HG03575 (cell line): ENCODE measurements at regions not wholly inside any gene's neighbourhood (a gene's known extent, or its start where the extent isn't known, plus 50 kb on each side); places are given as distances from the start of the nearest gene placed in this dataset.
"Not testable (repeated sequence)": the region's sequence is repeated elsewhere in the genome, so short reads cannot be mapped to it uniquely, and the experiment has no call there.

Experiments
- ATAC-seq: cut with Tn5 transposase; IDR thresholded peaks from one replicate; pipeline ENCODE4 v1.9.1; 2021; ENCODE audit not compliant: unreplicated experiment, insufficient number of reproducible peaks, low FRiP score; ENCODE audit errors: extremely low read depth

DNA sequence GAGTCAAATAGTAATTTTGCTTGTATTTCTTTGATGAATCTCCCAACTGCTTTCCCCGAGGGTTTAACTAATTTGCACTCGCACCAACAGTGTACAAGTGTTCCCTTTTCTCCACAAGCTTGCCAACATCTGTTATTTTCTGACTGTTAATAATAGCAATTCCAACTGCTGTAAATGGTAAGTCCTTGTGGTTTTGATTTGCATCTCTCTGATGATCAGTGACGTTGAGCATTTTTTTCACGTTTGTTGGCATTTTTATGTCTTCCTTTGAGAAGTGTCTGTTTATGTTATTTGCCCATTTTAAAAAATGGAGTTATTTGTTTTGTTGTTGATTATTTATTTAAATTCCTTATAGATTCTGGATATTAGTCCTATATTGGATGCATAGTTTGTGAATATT is 399.8 kb upstream of the MAN1A1 start:
- ATAC-seq = no peak

DNA sequence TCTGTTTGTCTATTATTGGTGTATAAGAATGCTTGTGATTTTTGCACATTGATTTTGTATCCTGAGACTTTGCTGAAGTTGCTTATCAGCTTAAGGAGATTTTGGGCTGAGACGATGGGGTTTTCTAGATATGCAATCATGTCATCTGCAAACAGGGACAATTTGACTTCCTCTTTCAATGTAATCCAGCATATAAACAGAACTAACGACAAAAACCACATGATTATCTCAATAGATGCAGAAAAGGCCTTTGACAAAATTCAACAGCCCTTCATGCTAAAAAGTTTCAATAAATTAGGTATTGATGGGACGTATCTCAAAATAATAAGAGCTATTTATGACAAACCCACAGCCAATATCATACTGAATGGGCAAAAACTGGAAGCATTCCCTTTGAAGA is 399.0 kb upstream of the MAN1A1 start:
- ATAC-seq = not testable (repeated sequence)

DNA sequence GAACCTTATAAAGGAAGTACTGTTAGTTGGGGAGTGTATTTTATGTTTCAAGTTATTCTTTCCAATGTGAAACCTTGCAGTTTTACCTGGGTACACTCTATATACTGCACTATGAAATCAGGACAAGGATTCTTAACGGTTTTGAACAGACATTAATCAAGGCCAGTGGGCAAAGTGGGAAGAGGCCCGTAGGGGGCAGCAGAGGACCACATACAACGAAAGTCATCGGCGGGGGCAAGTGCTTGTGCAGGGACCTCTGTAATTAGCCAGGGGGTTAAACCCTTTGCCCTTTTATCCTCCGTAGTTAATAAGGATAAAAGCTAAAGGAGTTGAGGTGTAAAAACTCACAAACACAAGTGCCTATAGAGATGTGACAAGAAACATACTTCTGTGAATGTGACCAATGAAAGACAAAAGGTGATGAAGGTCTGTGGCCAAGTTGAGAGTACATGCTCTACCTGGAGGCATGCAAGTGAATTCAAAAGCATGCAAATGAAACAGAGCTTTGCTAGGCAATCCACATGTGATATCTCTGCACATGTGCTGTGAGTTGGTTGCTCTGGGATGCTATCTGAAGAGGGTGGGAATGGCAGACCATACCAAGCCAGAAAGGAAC is 392.7 kb upstream of the MAN1A1 start:
- ATAC-seq = peak; percentile 50

DNA sequence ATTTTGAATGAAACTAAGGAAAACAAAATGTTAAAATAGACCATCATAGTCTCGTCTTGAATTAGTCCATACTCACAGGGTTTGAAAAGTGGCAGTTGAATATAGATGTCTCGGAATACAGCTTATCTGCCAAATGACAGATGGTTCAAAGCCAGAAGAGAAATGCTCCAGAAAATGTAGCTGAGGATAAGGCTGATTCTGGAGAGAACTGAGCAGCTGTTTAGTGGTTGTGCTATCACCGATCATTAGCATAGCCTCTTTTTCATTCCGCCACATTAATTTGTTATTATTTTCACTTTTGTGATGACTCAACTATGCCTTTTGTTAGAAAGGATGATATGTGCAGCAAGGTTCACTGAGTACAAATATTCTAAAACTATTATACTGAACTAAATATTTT is 390.2 kb upstream of the MAN1A1 start:
- ATAC-seq = no peak

DNA sequence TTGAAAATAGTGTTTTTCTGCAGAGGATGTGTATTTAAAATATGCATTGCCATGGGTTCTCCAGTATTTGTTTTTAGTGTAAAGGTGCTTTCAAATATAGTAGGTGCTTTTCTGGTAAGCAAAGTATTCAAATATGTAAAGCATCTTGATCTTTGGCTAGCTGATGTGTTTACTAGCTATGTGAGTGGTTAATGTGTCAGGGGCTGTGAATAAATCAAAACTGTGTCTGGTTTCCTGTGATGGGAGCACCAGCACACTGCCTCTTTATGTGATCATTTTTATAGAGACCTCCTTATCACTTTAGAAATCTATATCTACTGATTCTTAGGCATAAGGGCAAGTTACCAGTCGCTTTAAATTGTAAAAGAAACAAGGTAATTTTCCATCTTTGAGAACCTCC is 388.9 kb upstream of the MAN1A1 start:
- ATAC-seq = no peak

DNA sequence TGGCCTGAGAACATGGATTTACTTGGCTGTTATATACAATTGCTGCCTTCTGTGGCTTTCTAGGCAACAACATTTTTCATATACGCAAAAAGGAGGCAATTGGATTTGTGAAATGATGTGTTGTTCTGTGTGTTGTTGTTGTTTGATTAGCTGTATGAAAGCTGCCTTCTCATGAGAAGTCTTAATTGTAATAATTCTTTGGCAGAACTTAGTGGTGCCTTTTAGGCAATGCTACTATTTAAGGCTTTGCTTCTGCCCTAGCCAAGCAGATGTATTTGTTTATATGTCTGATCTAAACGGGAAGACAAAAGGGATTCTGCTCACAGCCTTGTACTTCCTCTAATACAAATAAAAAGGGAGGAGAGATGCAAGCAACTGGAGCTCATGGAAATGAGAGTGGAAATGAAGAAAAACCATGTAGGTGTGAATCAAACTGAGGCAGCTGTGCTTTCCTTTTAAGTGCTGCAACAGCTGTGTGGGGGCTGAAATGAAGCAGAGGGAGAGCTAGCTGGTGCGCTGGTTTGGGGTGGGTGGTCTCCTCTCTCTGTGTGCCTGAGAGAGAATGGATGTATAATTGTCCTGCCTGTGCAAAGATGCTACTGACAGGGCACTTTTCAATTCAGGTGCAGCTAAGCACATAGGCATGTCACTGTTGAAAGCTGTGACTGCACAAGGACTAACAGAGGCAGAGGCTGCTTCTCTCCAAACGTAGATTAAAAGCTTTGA is 386.9 kb upstream of the MAN1A1 start:
- no peak for ATAC-seq

DNA sequence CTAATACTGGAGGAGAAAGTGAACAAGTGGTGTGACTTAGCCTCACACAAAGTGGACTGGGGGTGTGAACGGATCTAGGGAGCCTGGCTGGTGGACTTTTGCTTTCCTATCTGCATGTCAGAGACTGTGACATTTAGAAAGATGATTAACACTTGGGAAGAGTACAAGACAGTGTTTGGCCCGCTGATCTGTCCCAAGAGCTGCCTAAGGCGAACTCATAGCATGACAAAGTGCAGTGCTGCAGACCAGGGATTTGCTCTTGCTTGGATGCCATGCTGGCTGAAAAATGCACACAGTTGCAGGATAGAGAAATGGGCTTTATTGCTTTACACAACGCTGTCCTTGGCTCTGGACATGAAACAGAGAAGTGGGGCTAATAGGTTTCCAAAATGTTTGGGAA is 386.0 kb upstream of the MAN1A1 start:
- ATAC-seq = no peak

DNA sequence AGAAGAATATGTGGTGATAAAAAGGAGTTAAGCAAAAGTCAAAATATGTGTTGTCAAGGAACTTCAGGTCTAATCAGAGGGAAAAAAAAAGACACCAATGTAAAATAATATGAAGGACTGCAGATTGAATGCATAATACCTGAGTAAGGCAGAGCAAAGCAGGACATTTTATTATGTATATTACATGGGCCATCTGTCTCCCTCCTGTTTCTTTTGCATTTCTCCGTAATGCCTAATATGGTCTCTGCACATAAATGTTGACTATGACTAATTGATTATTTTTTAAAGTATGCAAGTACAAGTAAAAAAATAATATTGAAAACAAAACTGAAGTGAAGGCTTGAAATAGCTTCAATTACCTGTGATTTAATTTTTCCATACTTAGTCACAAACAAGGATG is 384.7 kb upstream of the MAN1A1 start:
- ATAC-seq = no peak

DNA sequence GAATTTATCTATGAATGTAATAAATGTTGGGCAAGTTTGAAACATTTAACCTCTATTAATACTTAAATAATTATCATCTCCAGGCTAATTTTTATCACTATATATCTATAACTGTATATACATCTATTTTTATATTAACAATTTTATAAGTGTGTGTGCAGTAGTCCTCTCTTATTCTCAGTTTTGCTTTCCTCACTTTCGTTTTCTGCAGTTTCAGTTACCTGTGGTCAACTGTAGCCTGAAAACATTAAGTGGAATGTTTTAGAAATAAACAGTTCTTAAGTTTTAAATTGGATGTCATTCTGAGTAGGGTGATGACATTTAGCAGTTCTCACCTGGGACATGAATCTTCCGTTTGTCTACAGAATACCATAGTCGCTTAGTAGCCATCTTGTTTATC is 379.4 kb upstream of the MAN1A1 start:
- ATAC-seq = peak; percentile 69

DNA sequence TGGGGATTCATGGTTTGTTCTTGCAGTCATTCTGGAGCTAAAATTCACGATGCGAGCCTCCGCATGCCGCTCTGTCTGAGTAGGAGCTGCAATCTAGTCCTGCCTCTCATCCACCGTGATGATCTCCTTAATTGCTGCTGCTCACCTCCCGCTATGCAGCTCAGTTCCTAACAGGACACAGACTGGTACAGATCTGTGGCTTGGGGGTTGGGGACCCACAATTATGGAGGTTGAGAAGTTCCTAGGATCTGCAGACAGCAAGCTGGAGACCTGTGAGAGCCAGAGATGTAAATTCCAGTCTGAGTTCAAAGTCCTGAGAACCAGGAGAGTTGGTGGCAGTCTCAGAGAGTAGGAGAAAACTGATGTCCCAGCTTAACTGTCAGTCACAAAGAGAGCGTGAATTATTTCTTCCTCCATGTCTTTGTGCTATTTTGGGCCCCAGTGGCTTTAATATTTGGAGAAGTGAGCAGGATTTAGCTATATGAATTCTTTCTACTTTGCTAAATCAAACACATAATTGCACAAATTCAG is 378.7 kb upstream of the MAN1A1 start:
- no peak for ATAC-seq

DNA sequence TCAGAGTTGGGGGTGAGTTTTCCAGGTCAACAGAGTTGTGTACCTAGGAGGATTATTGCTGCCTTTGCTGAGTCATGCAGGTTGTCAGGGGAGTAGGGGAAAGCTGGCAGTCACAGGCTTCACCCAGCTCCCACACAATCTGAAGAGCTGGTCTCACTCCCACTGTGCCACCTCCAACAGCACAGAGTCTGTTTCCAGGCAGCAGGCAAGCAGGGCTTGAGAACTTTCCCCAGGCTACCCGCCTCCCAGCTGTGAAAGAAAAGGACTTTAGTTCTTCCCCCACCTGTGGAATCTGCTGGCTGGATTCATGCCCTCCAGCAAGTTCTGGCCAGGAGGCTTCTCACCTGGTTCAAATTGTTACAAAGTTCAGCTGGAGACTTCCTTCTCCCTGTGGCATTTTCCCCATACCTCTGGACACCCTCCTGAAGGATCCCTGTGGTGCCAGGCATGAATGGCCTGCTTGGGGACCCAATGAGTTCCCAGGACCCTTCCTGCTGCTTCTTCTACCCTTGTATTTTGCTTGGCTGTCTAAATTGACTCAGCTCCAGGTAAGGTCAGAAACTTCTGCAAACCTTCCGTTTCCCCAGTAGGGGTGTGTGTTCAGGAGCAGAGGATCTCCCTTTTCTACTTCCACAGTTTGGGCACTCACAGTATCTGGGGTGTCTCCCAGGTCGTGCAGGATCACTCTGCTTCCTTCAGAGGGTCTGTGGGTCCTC is 378.1 kb upstream of the MAN1A1 start:
- no peak for ATAC-seq

DNA sequence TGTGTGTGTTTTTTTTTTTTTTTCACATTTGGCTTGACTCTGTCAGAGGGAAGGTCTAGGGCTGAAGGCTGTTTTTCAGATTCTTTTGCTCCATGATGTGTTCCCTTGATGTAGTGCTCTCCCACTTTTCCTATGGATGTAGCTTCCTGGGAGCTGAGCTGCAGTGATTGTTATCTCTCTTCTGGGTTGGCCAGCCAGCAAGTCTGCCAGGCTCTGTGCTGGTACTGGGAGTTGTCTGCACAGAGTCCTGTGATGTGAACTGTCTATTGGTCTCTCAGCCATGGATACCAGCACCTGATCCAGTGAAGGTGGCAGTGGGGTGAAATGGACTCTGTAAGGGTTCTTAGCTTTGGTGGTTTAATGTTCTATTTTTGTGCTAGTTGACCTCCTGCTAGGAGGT is 377.4 kb upstream of the MAN1A1 start:
- ATAC-seq = not testable (repeated sequence)

DNA sequence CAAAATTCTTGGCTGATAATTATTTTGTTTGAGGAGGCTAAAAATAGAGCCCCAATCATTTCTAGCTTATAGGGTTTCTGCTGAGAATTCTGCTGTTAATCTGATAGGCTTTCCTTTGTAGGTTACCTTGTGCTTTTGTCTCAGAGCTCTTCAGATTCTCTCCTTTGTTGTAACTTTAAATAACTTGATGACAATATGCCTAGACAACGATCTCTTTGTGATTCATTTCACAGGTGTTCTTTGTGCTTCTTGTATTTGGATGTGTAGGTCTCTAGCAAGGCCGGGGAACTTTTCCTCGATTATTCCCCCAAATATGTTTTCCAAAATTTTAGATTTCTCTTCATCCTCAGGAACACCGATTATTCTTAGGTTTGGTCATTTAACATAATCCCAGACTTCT is 376.5 kb upstream of the MAN1A1 start:
- ATAC-seq = no peak

DNA sequence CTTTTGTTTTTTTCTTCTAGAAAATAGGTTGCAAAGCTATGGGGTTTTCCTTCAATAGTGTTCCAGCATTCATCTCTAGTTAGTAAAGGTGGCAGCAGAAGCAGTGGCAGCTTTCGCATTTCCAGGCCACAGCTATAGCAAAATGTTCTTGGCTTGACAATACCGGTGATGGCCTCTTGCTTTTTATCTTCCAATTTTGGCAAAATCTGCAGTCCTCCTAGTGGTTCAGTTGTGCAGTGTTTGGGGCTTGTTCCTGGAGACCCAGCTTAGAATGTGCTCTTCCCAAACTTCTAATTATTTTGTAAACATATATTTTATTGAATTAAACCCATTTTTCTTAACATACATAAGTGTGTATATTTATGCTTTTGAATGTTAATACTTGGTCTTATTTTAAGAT is 370.6 kb upstream of the MAN1A1 start:
- ATAC-seq = no peak

DNA sequence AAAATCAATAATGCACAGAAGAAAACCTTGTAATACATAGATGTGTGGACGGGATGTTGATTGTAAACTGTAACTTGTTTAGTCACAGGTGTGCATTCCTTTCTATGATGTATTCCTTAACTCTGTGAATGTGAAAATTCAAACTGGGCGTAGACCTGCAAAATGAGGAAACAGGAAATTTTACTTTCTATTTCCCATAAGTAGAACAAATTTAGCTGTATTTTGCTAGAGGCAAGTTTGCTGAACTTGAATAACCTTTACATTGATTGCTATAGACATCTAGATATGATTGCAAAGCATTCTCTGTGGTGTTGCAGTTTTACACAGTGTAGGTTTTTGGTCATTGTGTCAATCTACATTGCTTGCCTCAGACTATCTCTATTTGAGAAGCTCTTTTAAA is 368.4 kb upstream of the MAN1A1 start:
- no peak for ATAC-seq

DNA sequence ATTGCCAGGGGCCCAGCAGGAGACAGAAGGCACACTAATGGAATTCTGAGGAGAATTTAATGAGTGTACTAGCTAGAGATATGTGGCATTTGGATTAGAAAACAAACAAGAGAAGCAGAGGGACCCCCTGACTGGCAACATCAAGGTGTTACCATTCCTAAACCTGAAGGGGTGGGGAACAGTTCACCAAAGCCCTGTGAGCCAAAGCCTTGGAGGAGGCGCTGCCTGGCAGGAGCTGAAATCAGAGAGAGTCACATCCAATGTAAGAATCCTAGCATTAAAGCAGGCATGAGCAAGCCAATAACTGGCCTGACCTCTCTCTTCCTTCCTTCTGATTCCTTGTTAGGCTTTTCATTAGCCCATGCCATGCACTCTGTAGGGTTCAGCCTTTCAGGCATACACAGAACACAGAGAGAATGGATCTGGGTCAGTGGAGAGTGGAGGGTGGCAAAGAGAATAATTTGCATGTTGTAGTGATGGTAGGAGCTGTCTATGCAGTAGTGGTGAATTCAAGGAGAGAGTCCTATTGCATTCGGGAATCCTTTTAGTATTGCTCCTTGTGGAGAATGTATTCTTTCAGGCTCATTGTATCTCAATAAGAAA is 367.2 kb upstream of the MAN1A1 start:
- no peak for ATAC-seq

DNA sequence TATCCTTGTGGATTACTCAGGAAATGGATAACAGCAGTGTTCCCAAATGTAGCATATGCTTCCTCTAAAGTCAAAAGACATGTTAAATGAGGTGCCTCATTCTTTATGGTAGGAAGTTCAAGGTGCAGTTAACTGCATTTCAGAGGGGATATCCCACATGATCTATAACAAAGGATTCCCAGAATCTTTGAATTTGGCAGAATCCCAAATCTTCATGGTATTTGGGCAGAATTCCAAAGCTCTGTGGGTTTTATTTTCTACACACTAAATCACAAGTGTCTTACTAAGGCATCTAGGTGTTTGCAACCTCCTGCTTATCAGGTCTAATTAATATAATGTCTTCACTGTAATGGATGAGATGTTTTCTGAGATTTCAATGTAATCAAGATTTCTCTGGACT is 364.3 kb upstream of the MAN1A1 start:
- no peak for ATAC-seq

DNA sequence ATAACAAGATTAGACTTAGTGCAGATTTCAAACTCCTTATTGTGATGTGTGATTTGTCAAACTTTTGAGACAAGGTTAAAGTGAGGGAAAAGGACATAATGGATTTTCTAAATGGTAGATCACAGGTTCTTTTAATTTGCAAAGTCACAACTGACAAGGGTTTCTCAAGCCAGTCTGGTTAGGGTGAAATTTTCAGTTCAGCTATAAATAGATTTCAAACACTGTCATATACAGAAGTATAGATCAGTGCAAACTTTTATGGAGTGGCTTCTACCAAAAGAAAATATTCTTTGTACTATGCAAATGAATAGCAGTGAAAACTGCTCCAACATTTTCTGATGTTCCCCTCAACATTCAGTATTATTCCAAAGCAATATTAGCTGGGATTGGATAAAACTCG is 337.1 kb upstream of the MAN1A1 start:
- ATAC-seq = no peak

DNA sequence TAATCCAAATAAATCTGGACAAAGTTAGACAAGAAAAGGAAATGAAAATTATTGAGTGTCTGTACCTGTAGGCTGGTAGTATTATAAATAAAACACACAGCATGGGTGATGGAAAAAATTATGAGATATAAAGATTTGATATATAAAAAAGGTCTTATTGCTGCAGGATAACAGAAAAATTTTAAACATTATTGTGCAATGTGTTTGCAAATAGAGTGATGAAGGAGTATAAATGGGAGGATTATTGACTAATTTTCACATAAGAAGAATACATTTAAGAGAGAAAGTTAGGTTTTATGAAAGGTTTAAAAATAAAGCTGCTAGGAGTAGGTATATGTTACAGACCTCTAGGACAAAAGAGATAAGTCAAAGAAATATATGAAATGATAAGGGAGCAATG is 336.7 kb upstream of the MAN1A1 start:
- ATAC-seq = no peak

DNA sequence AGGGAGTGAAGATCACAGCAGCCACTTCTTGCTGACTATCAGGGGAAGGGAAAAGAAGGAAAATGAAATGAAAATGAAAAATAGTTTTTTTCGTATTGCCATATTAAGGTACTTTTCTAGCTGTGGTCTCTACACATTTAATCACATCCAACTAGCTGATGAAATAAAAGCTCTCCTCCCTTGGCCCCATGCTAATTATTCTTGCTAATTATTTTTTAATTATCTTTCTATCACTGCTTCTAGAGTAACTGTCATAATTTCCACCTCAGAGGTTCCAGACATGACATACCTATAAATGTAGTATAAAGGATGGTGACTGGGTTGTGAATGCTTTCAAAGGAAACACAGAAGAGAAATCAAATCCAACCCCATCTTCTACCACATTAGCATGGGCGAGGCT is 334.1 kb upstream of the MAN1A1 start:
- no peak for ATAC-seq
